COR-L47 (cell line): ENCODE measurements at regions not wholly inside any gene's neighbourhood (a gene's known extent, or its start where the extent isn't known, plus 50 kb on each side); places are given as distances from the start of the nearest gene placed in this dataset.

ENCODE experiments used
- DNase-seq: peaks from one replicate; lab custom pipeline; 2025; lab: John Stamatoyannopoulos, UW

GRCh38 chr5:103461243-103461642 is 101.3 kb downstream of the NUDT12 start:
- no peak for DNase-seq

- DNase-seq: no peak
These were observed 104.0 kb downstream of the NUDT12 start for GRCh38 chr5:103458497-103459040.

- DNase-seq: no peak
These were observed 106.1 kb downstream of the NUDT12 start for GRCh38 chr5:103456476-103456875.

GRCh38 chr5:103455796-103456195 is 106.8 kb downstream of the NUDT12 start:
- DNase-seq: no peak

- no peak for DNase-seq
These were observed 107.8 kb downstream of the NUDT12 start for GRCh38 chr5:103454770-103455169.

GRCh38 chr5:103452666-103453065 is 109.9 kb downstream of the NUDT12 start:
- no peak for DNase-seq

- DNase-seq: no peak
These were observed 110.5 kb downstream of the NUDT12 start for GRCh38 chr5:103452089-103452488.

- DNase-seq: no peak
These were observed 111.3 kb downstream of the NUDT12 start for GRCh38 chr5:103451261-103451660.

GRCh38 chr5:103450333-103451061 is 112.1 kb downstream of the NUDT12 start:
- no peak for DNase-seq

GRCh38 chr5:103446813-103447212 is 115.8 kb downstream of the NUDT12 start:
- no peak for DNase-seq

GRCh38 chr5:103445426-103446035 is 117.1 kb downstream of the NUDT12 start:
- no peak for DNase-seq

GRCh38 chr5:103444333-103445038 is 118.1 kb downstream of the NUDT12 start:
- DNase-seq: no peak

GRCh38 chr5:103442750-103443149 is 119.8 kb downstream of the NUDT12 start:
- DNase-seq: no peak

- no peak for DNase-seq
These were observed 121.1 kb downstream of the NUDT12 start for GRCh38 chr5:103441523-103441922.

GRCh38 chr5:103439007-103439406 is 123.6 kb downstream of the NUDT12 start:
- DNase-seq: no peak

GRCh38 chr5:103436656-103437055 is 125.9 kb downstream of the NUDT12 start:
- DNase-seq: no peak

- DNase-seq: no peak
These were observed 126.5 kb downstream of the NUDT12 start for GRCh38 chr5:103436112-103436511.

GRCh38 chr5:103435136-103435889 is 127.3 kb downstream of the NUDT12 start:
- no peak for DNase-seq

- DNase-seq: no peak
These were observed 128.5 kb downstream of the NUDT12 start for GRCh38 chr5:103434057-103434456.

- DNase-seq: no peak
These were observed 129.4 kb downstream of the NUDT12 start for GRCh38 chr5:103433211-103433610.

GRCh38 chr5:103428923-103429322 is 133.7 kb downstream of the NUDT12 start:
- no peak for DNase-seq

- peak; percentile 91 for DNase-seq
These were observed 134.1 kb downstream of the NUDT12 start for GRCh38 chr5:103428411-103428871.
